ENCODE measurements at regions not wholly inside any gene's neighbourhood (a gene's known extent, or its start where the extent isn't known, plus 50 kb on each side); places are given as distances from the start of the nearest gene placed in this dataset.
"Not testable (repeated sequence)": the region's sequence is repeated elsewhere in the genome, so short reads cannot be mapped to it uniquely, and the experiment has no call there.

DNA sequence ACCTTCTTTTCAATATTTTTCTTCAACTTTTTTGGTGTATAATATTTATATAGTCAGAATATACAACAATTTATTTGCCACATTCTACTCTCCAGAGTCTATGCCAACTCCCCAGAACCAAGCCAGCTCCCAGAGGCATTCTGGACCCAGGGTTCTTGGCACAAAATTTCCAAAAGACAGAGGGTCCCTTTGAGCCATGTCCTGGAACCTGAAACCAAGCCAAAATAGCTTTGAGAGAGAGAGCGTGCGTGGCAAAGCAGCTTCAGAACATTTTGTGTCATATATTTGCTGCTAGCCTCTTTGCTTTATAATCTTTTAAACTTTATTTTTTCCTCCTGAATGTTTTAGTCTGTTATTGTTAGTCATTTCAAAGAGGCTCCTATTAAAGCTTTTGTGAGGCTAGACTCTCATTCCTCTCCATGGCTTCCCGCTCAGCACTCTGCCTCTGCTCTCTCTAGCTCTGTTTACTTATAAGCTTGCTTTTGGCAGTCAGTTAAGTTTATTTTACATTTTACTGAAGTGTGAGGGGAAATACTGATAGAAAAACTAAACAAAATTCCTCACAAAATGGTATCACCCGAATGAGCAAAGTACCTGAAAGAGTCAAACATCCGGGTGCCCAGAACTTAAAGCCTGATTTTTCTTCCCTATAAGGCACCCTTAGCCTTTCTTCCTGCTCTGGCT, 605.1 kb upstream of the ID4 start:
- no peak for DNase-seq (ENCODE audit: low read depth)

DNA sequence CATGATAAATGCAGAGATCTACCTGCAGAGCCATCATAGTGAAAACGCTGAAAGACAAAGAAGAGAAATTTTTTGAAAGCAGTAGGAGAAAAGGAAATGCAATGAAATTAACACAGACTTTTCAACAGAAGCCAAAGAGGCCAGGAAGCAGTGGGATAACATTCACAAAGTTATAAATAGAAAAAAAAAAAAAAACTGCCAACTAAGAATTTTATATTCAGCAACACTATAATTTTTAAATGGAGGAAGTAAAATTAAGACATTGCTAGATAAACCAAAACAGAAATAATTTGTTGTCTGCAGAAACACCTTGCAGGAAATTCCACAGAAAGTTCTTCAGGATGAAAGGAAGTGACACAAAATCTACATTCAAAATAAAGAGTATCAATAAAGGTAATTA, 591.5 kb upstream of the ID4 start:
- DNase-seq (ENCODE audit: low read depth): no peak

DNA sequence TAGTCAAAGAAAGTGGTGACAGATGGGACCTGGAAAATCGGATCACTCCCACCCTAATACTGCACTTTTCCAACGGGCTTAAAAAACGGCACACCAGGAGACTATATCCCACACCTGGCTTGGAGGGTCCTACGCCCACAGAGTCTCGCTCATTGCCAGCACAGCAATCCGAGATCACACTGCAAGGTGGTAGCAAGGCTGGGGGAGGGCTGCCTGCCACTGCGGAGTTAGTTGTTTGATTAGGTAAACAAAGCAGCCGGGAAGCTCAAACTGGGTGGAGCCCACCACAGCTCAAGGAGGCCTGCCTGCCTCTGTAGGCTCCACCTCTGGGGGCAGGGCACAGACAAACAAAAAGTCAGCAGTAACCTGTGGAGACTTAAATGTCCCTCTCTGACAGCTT, 590.0 kb upstream of the ID4 start:
- DNase-seq (ENCODE audit: low read depth): not testable (repeated sequence)

DNA sequence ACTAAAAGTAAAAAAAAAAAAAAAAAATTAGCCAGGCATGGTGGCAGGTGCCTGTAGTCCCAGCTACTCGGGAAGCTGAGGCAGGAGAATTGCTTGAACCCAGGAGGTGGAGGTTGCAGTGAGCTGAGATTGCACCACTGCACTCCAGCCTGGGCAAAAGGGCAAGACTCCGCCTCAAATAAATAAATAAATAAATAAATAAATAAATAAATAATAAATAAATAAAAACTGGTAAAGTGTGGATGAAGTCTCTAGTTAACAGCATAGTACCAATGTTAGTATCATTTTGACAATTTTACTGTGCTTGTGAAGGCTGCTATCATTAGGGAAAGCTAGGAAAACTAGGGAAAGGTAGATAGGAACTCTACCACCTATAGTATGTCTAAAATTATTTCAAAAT, 581.0 kb upstream of the ID4 start:
- not testable (repeated sequence) for DNase-seq (ENCODE audit: low read depth)

GRCh38 chr6:19261642-19262041, 575.5 kb upstream of the ID4 start:
- no peak for DNase-seq (ENCODE audit: low read depth)

DNA sequence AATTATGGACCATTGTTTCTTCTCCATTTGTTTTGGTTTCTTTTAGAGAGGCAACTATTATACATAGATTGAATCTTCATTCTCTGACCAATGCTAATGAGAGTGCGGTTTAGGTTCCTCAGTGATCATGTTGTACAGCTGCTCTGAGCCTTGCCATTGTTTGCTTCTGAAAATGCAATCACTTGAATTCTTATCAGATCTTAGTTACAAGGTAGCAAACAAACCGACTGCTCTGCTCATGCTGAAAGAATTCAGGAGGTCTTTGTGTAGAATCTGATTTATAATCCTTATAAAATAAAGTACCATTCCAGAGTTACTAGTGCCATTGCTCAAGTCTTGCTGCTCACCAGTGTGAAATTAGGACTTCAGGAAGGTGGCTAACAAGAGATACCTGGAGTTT, 569.1 kb upstream of the ID4 start:
- no peak for DNase-seq (ENCODE audit: low read depth)

GRCh38 chr6:19268718-19269117, 568.5 kb upstream of the ID4 start:
- DNase-seq (ENCODE audit: low read depth): no peak

GRCh38 chr6:19269341-19269898, 567.8 kb upstream of the ID4 start:
- no peak for DNase-seq (ENCODE audit: low read depth)

- DNase-seq (ENCODE audit: low read depth): no peak
Observed at GRCh38 chr6:19270616-19271015, 566.6 kb upstream of the ID4 start.

GRCh38 chr6:19279273-19279684, 557.9 kb upstream of the ID4 start:
- no peak for DNase-seq (ENCODE audit: low read depth)

GRCh38 chr6:19287928-19288327, 549.2 kb upstream of the ID4 start:
- DNase-seq (ENCODE audit: low read depth): no peak

- no peak for DNase-seq (ENCODE audit: low read depth)
Observed at GRCh38 chr6:19289457-19289856, 547.7 kb upstream of the ID4 start.

DNA sequence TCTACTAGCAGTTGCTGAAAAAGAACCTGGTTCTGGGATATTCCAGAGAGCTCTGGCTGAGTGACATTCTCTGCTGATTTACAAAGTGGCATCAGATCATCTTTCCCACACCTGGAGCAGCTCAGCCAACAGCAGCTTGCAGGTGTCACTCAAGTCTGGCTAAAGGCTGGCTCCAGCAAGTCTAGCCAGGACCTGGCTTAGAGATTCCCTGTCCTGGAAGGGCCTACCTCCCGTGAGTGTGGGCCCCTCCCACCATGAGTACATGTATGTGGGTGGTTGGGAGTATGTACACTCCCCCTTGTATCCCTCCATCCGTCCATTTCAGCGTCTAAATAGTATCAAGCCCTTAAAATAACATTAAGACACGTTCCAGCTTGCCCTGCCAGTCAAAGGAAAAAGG, 539.3 kb upstream of the ID4 start:
- DNase-seq (ENCODE audit: low read depth): no peak

- DNase-seq (ENCODE audit: low read depth): no peak
Observed at GRCh38 chr6:19298421-19298820, 538.7 kb upstream of the ID4 start.

DNA sequence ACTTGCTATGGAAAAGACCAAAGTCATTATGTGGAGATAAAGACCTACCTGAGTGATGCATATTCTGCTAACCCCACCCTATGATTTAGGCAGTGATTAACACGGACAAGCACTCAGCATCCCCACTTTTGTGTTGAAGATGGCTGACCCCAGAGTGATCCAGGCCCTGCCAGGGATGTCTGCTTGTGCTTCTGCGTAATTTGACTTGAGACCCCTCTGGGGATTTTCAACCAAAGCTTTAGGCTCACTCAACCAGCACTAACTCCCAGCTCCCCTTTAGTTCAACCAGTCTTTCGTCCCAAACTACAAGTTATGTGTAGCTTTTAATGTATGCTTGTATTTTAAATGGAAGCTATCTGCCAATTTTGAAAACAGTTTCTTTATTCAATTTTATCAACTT, 538.0 kb upstream of the ID4 start:
- no peak for DNase-seq (ENCODE audit: low read depth)

GRCh38 chr6:19301980-19302379, 535.2 kb upstream of the ID4 start:
- no peak for DNase-seq (ENCODE audit: low read depth)

GRCh38 chr6:19303383-19303782, 533.8 kb upstream of the ID4 start:
- no peak for DNase-seq (ENCODE audit: low read depth)

- DNase-seq (ENCODE audit: low read depth): no peak
Observed at GRCh38 chr6:19309661-19310060, 527.5 kb upstream of the ID4 start.

GRCh38 chr6:19311786-19312185, 525.4 kb upstream of the ID4 start:
- no peak for DNase-seq (ENCODE audit: low read depth)

DNA sequence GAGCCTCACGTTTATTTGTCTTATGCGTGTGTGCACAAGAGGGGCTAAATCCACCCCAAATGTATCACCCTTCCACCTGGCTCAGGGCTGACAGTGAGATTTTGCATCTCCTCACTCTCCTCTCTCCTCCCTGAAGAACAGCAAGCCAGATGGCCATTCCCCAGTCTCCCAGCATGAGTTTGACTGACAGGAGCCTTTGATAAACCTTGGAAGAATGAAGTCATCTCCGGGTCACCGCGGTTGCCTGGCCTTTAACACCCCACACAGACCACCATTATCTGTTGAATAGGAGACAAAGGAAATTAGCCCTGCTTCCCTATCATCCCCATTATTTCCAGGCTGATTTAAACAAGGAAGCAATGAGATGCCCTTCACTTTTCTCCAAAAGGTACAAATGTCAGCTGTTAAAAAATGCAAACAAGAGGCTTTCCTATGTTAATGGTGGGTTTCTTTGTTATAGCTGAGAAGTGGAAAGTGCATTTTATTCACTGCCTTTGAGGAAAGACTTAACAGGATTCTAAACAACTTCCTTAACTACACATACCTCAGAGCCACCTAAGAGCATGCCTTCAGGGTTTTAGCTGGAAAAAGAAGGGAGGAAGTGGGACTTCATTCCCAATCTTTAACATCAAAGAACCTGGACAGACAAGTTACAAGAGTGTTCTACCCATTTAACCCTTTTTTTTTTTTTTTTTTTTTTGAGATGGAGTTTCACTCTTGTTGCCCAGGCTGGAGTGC, 524.8 kb upstream of the ID4 start:
- no peak for DNase-seq (ENCODE audit: low read depth)

DNA sequence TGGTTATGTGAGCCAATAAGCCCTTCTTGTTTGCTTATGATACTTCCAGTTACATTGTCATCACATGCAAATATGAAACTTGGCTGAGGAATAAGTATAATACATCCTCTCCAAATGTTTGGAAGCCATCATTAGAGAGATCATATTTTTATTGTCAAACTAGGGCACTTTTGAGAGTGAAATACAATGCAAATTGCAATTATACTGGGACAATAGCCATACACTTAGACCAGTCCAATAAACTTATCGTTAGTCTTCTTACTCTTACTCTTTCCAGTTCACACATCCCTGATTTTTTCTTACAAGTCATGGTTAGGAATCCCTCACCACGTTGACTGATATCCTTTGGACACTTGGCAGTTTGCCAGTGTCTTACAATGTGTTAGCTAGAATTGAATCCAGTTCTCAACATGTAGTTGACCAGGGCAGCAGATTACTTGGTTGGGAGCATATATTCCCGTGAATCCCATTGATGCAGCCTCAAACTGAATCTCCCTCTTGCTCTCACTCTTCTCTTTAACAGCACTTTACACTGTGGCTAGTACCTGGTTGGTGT, 519.7 kb upstream of the ID4 start:
- no peak for DNase-seq (ENCODE audit: low read depth)

- DNase-seq (ENCODE audit: low read depth): no peak
Observed at GRCh38 chr6:19319005-19319404, 518.2 kb upstream of the ID4 start.

DNA sequence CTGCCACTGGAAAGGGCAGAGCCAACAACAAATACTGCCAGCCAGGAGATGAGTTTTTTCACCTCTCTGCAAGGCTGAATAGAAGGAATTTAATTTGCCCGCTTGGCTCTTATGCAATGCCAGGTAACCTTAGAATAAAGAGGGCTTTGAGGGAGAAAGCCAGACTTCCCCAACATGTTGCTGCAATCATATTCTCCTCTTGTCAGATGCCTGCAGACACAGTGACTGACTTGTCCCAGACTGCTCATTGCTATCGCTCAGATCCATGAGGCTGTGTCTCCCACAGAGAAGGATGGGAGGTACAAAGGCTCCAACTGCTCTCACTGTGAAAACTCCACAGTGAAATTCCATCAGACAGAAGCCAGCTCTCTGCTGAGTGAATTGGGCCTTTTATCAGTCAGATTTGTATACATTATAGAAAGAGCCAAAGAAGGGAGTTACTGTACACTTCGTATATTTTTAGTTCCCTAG, 517.0 kb upstream of the ID4 start:
- no peak for DNase-seq (ENCODE audit: low read depth)

Data from LHCN-M2 (cell line).